Activated CD4-positive, alpha-beta T cell treated with anti-CD3 and anti-CD28 coated beads, Interleukin-2, amount 10 ng/mL, durations not matched to agents 7 days and 5 days (primary cell): ENCODE measurements at regions not wholly inside any gene's neighbourhood (a gene's known extent, or its start where the extent isn't known, plus 50 kb on each side); places are given as distances from the start of the nearest gene placed in this dataset.
"Not testable (repeated sequence)": the region's sequence is repeated elsewhere in the genome, so short reads cannot be mapped to it uniquely, and the experiment has no call there.

ENCODE experiments used
- CTCF ChIA-PET: fragments of 350-600 bp; sonication (Branson Sonifier 250); formaldehyde crosslinking; loops from one replicate; lab custom pipeline; 2021; ENCODE audit warnings: antibody characterized with exemption; lab: Charles Lee
- POLR2A ChIA-PET: fragments of 350-600 bp; sonication (Branson Sonifier 250); formaldehyde crosslinking; loops from one replicate; lab custom pipeline; 2021; ENCODE audit warnings: antibody characterized with exemption; lab: Charles Lee
- DNase-seq: peaks from one replicate; pipeline ENCODE4 v3.0.0-alpha.2; 2020
- H3K27ac Mint-ChIP-seq: one replicate; pipeline ENCODE4 v1.8.0; 2021; ENCODE audit warnings: mild to moderate bottlenecking, moderate library complexity, mixed read lengths
- H3K27me3 Mint-ChIP-seq: one replicate; pipeline ENCODE4 v1.8.0; 2021; ENCODE audit warnings: mixed read lengths
- H3K36me3 Mint-ChIP-seq: one replicate; pipeline ENCODE4 v1.8.0; 2021; ENCODE audit warnings: low read depth, mixed read lengths
- H3K4me1 Mint-ChIP-seq: one replicate; pipeline ENCODE4 v1.8.0; 2021; ENCODE audit warnings: mixed read lengths
- H3K4me3 Mint-ChIP-seq: one replicate; pipeline ENCODE4 v1.8.0; 2021; ENCODE audit warnings: mild to moderate bottlenecking, moderate library complexity, mixed read lengths
- H3K9me3 Mint-ChIP-seq: one replicate; pipeline ENCODE4 v1.8.0; 2021; ENCODE audit warnings: mixed read lengths

DNA sequence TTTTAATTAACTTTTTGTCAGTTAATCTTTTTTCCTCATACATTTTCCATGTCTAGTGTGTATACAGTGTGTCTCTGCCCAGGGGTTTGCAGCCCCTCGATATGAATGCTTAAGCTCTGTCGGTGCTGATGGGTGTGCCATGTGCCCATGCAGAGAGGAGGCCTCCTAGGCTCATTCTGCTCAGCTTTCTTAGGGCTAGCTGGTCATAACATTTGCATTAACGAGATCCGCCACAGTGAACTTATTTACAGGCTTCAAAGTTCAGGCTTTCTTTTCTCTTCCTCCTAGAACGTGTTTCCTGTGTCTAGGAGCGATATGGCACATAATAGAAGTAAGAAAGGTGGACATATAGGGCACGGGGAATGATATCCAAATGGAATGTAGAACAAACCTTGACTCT is 783.3 kb downstream of the PLCL1 start:
- ChIA-PET POLR2A (no interaction called here), CTCF (interaction anchor here (1.1 kb wide), 1 partner anchor 10 kb away, joined by 3 read pairs; no protein-coding TSS in a partner anchor)
- Mint-ChIP-seq H3K27me3 (no peaks in the 10 kb centered on the region), H3K9me3 (no peaks in the 10 kb centered on the region), H3K4me3 (no peak overlapping the region), H3K27ac (no peak overlapping the region), H3K4me1 (no peaks in the 10 kb centered on the region), H3K36me3 (no peaks in the 10 kb centered on the region)
- DNase-seq, result no peak

DNA sequence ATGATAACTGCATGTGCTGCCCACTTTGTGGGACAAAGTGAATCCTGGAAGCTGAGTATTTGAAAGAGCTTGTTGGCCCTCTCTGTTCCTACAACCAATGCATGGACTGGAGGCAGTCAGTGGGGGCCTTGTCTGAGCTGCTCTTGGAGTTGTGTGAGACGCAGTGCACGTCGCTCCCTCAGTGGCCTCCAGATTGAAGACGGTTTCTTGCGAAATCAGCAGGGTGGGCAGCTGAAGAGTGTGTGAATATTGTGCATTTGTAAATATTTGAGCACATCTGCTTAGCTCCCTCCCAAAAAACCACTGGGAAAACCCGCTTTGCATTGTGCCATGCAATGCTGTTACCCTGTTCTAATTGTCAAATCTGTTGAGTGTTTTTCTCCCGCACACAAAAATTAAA is 782.8 kb downstream of the PLCL1 start:
- ChIA-PET CTCF (interaction anchor here (1.1 kb wide), 1 partner anchor 11 kb away, joined by 3 read pairs; no protein-coding TSS in a partner anchor), POLR2A (no interaction called here)
- Mint-ChIP-seq H3K27me3 (no peaks in the 10 kb centered on the region), H3K36me3 (no peaks in the 10 kb centered on the region), H3K4me3 (no peak overlapping the region), H3K27ac (no peak overlapping the region), H3K9me3 (no peaks in the 10 kb centered on the region), H3K4me1 (no peaks in the 10 kb centered on the region)
- no peak for DNase-seq

GRCh38 chr2:198571393-198571792 is 767.0 kb downstream of the PLCL1 start:
- POLR2A ChIA-PET, result no interaction called here
- Mint-ChIP-seq H3K36me3 (no peaks in the 10 kb centered on the region), H3K9me3 (no peaks in the 10 kb centered on the region), H3K27me3 (no peaks in the 10 kb centered on the region), H3K4me3 (no peak overlapping the region), H3K4me1 (no peaks in the 10 kb centered on the region), H3K27ac (no peak overlapping the region)
- no peak for DNase-seq
- CTCF ChIA-PET, result no interaction called here

DNA sequence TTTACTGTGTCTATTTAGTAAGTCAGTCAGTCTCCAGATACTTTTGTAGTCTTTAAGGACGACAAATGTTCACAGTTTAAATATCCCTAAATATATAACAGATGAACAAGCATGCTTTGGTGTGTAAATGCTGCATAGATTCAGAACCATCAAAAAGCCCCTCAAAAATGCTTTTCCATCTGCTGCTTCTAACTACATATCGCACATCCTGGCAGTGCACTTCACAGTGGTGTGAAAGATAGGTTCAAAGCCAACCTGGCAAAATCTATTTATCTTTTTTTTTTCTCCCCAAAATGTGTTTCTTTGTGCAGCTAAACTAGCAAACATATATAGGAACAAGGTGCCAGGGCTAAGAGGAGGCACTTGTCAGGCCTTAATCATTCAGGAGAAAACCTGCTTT is 753.8 kb downstream of the PLCL1 start:
- H3K36me3 Mint-ChIP-seq, result no peaks in the 10 kb centered on the region
- no peak for DNase-seq
- CTCF ChIA-PET, result no interaction called here
- H3K4me3 Mint-ChIP-seq, result no peak overlapping the region
- H3K27ac Mint-ChIP-seq, result no peak overlapping the region
- no peaks in the 10 kb centered on the region for H3K27me3 Mint-ChIP-seq
- peaks cover 10% of the 10 kb centered on the region for H3K9me3 Mint-ChIP-seq
- H3K4me1 Mint-ChIP-seq, result no peaks in the 10 kb centered on the region
- POLR2A ChIA-PET, result no interaction called here

DNA sequence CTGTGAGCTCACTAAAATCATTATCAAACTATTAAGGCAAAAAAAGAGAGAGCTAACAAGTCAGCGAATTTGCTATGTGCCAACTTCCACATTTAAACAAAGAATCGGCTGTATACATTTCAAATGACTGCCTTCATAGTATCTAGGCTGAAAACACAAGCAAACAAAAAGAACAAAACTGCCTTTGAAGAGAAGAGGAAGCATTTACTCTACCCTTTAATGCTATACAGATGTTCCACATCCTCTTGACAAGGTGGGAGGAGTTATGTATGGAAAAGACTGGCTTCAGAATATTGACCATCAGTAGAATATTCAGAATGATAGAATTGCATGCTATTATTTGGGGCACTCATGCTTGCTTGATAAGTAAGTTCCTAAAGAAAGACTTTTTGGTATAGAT is 741.7 kb downstream of the PLCL1 start:
- Mint-ChIP-seq H3K36me3 (no peaks in the 10 kb centered on the region), H3K9me3 (no peaks in the 10 kb centered on the region), H3K4me1 (no peaks in the 10 kb centered on the region), H3K27ac (no peak overlapping the region), H3K27me3 (no peaks in the 10 kb centered on the region), H3K4me3 (no peak overlapping the region)
- CTCF ChIA-PET, result no interaction called here
- POLR2A ChIA-PET, result no interaction called here
- no peak for DNase-seq

GRCh38 chr2:198545411-198545810 is 741.0 kb downstream of the PLCL1 start:
- POLR2A ChIA-PET, result no interaction called here
- H3K27me3 Mint-ChIP-seq, result no peaks in the 10 kb centered on the region
- no peaks in the 10 kb centered on the region for H3K9me3 Mint-ChIP-seq
- no peaks in the 10 kb centered on the region for H3K4me1 Mint-ChIP-seq
- no peak overlapping the region for H3K4me3 Mint-ChIP-seq
- H3K36me3 Mint-ChIP-seq, result no peaks in the 10 kb centered on the region
- no peak for DNase-seq
- no peak overlapping the region for H3K27ac Mint-ChIP-seq
- CTCF ChIA-PET, result no interaction called here

DNA sequence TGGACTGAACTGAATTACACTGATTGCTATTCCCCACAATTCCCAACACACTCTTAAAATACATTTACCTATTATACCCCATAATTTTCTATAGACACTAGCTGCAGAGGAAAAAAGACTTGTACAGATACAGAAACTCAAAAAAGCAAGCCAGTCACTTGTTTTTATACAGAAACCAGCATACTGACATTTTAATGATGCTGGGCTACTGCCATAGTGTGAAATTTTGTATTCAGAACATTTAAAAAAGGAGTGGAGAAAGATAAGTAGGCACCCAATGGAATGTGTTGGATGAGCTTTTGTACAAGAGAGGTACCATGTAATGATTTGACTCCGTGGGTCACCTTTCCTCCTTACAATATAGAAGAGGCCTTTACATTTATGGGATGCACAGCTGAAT is 740.1 kb downstream of the PLCL1 start:
- DNase-seq, result no peak
- Mint-ChIP-seq H3K27me3 (no peaks in the 10 kb centered on the region), H3K4me1 (no peaks in the 10 kb centered on the region), H3K9me3 (no peaks in the 10 kb centered on the region), H3K4me3 (no peak overlapping the region), H3K27ac (no peak overlapping the region), H3K36me3 (no peaks in the 10 kb centered on the region)
- ChIA-PET POLR2A (no interaction called here), CTCF (no interaction called here)

- H3K4me1 Mint-ChIP-seq, result no peaks in the 10 kb centered on the region
- no peaks in the 10 kb centered on the region for H3K9me3 Mint-ChIP-seq
- ChIA-PET CTCF (no interaction called here), POLR2A (no interaction called here)
- no peak overlapping the region for H3K27ac Mint-ChIP-seq
- H3K4me3 Mint-ChIP-seq, result no peak overlapping the region
- no peaks in the 10 kb centered on the region for H3K27me3 Mint-ChIP-seq
- no peak for DNase-seq
- no peaks in the 10 kb centered on the region for H3K36me3 Mint-ChIP-seq
These were observed 730.4 kb downstream of the PLCL1 start for GRCh38 chr2:198534756-198535155.

- CTCF ChIA-PET, result no interaction called here
- Mint-ChIP-seq H3K4me3 (no peak overlapping the region), H3K9me3 (no peaks in the 10 kb centered on the region), H3K27me3 (no peaks in the 10 kb centered on the region), H3K4me1 (no peaks in the 10 kb centered on the region), H3K27ac (no peak overlapping the region), H3K36me3 (no peaks in the 10 kb centered on the region)
- POLR2A ChIA-PET, result no interaction called here
- DNase-seq, result no peak
These were observed 721.0 kb downstream of the PLCL1 start for GRCh38 chr2:198525211-198525969.

- Mint-ChIP-seq H3K27ac (no peak overlapping the region), H3K4me1 (no peaks in the 10 kb centered on the region), H3K4me3 (no peak overlapping the region), H3K27me3 (no peaks in the 10 kb centered on the region), H3K9me3 (no peaks in the 10 kb centered on the region), H3K36me3 (no peaks in the 10 kb centered on the region)
- DNase-seq, result no peak
- CTCF ChIA-PET, result no interaction called here
- POLR2A ChIA-PET, result no interaction called here
These were observed 719.3 kb downstream of the PLCL1 start for GRCh38 chr2:198523710-198524109.

DNA sequence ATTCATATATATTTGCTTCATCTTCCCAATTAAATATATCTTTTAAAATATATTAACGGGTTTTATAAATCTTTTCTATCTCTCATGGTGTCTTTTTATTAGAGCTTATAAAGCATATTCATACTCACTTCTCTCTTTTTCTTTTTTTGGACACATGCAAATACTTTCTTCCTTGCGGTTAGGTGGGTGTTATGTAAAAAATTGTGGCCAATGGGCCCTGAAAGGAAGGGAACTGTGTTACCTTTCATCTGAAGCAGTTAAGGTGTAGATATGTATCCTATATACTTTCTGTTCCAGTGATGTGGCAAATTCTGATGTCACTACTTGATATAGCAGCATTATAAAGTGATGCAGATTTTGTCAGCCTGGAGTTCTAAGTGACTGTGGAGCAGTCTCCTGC is 714.5 kb downstream of the PLCL1 start:
- DNase-seq, result no peak
- Mint-ChIP-seq H3K9me3 (no peaks in the 10 kb centered on the region), H3K4me1 (no peaks in the 10 kb centered on the region), H3K27me3 (no peaks in the 10 kb centered on the region), H3K36me3 (no peaks in the 10 kb centered on the region), H3K4me3 (no peak overlapping the region), H3K27ac (no peak overlapping the region)
- CTCF ChIA-PET, result no interaction called here
- POLR2A ChIA-PET, result no interaction called here

GRCh38 chr2:198517976-198518375 is 713.6 kb downstream of the PLCL1 start:
- ChIA-PET CTCF (no interaction called here), POLR2A (no interaction called here)
- H3K36me3 Mint-ChIP-seq, result no peaks in the 10 kb centered on the region
- no peaks in the 10 kb centered on the region for H3K9me3 Mint-ChIP-seq
- no peak overlapping the region for H3K27ac Mint-ChIP-seq
- H3K4me1 Mint-ChIP-seq, result no peaks in the 10 kb centered on the region
- H3K4me3 Mint-ChIP-seq, result no peak overlapping the region
- H3K27me3 Mint-ChIP-seq, result no peaks in the 10 kb centered on the region
- DNase-seq, result no peak

- H3K4me3 Mint-ChIP-seq, POLR2A ChIA-PET, CTCF ChIA-PET, H3K36me3 Mint-ChIP-seq, DNase-seq, H3K4me1 Mint-ChIP-seq, H3K27me3 Mint-ChIP-seq, H3K9me3 Mint-ChIP-seq, H3K27ac Mint-ChIP-seq: not testable (repeated sequence)
These were observed 704.2 kb downstream of the PLCL1 start for GRCh38 chr2:198508610-198509009.

- no peaks in the 10 kb centered on the region for H3K9me3 Mint-ChIP-seq
- no peaks in the 10 kb centered on the region for H3K36me3 Mint-ChIP-seq
- ChIA-PET POLR2A (no interaction called here), CTCF (no interaction called here)
- DNase-seq, result no peak
- H3K4me3 Mint-ChIP-seq, result no peak overlapping the region
- H3K27ac Mint-ChIP-seq, result no peak overlapping the region
- no peaks in the 10 kb centered on the region for H3K27me3 Mint-ChIP-seq
- no peaks in the 10 kb centered on the region for H3K4me1 Mint-ChIP-seq
These were observed 695.1 kb downstream of the PLCL1 start for GRCh38 chr2:198499539-198499938.
